NK-92 (cell line): ENCODE measurements at regions not wholly inside any gene's neighbourhood (a gene's known extent, or its start where the extent isn't known, plus 50 kb on each side); places are given as distances from the start of the nearest gene placed in this dataset.

Experiments used
- DNase-seq: peaks from one replicate; lab custom pipeline; 2025; ENCODE audit not compliant: unreplicated experiment; lab: John Stamatoyannopoulos, UW

- DNase-seq, result no peak
These were observed 56.0 kb upstream of the CD53 start for GRCh38 chr1:110816945-110817344.

GRCh38 chr1:110811529-110811928, 61.4 kb upstream of the CD53 start:
- no peak for DNase-seq

- DNase-seq, result no peak
These were observed 72.9 kb upstream of the CD53 start for GRCh38 chr1:110800079-110800478.

GRCh38 chr1:110798691-110799256, 74.2 kb upstream of the CD53 start:
- no peak for DNase-seq

GRCh38 chr1:110788673-110789072, 84.3 kb upstream of the CD53 start:
- no peak for DNase-seq

GRCh38 chr1:110787328-110788071, 85.4 kb upstream of the CD53 start:
- DNase-seq, result no peak

- no peak for DNase-seq
These were observed 86.1 kb upstream of the CD53 start for GRCh38 chr1:110786802-110787327.

GRCh38 chr1:110785612-110786011, 87.3 kb upstream of the CD53 start:
- no peak for DNase-seq

GRCh38 chr1:110785055-110785454, 87.9 kb upstream of the CD53 start:
- no peak for DNase-seq

- peak; percentile 8 for DNase-seq
These were observed 89.5 kb upstream of the CD53 start for GRCh38 chr1:110783292-110783918.

- no peak for DNase-seq
These were observed 91.4 kb upstream of the CD53 start for GRCh38 chr1:110781525-110781924.

- DNase-seq, result no peak
These were observed 92.1 kb upstream of the CD53 start for GRCh38 chr1:110780600-110781484.

- no peak for DNase-seq
These were observed 93.3 kb upstream of the CD53 start for GRCh38 chr1:110779636-110780035.

- no peak for DNase-seq
These were observed 94.1 kb upstream of the CD53 start for GRCh38 chr1:110778821-110779220.

- no peak for DNase-seq
These were observed 95.7 kb upstream of the CD53 start for GRCh38 chr1:110777228-110777627.

GRCh38 chr1:110774398-110774797, 98.5 kb upstream of the CD53 start:
- DNase-seq, result no peak

- DNase-seq, result no peak
These were observed 99.1 kb upstream of the KCNA3 start for GRCh38 chr1:110773813-110774212.

- DNase-seq, result no peak
These were observed 96.7 kb upstream of the KCNA3 start for GRCh38 chr1:110771245-110772022.

- no peak for DNase-seq
These were observed 96.1 kb upstream of the KCNA3 start for GRCh38 chr1:110770832-110771231.

GRCh38 chr1:110768605-110769004, 93.9 kb upstream of the KCNA3 start:
- DNase-seq, result no peak

- DNase-seq, result no peak
These were observed 91.6 kb upstream of the KCNA3 start for GRCh38 chr1:110766336-110766647.
